GM12878 (cell line): ENCODE measurements at regions not wholly inside any gene's neighbourhood (a gene's known extent, or its start where the extent isn't known, plus 50 kb on each side); places are given as distances from the start of the nearest gene placed in this dataset.

ENCODE experiments used
- ATAC-seq: fragments of 200-7000 bp; cut with Tn5 transposase; 3 replicates; pipeline ENCODE4 v1.9.1; 2020; ENCODE audit warnings: mild to moderate bottlenecking, moderate library complexity
- BruUV-seq: library from RNA; stranded (reverse); fragments of 400-500 nt; replicated peaks from 2 replicates; lab custom pipeline; 2021; lab: Mats Ljungman, UMichigan
- CTCF ChIA-PET: fragments of 300-600 bp; sonication (Branson Sonifier 250); formaldehyde crosslinking; extraction: SDS; loops from one replicate; lab custom pipeline; 2021; ENCODE audit warnings: inconsistent platforms; lab: Yijun Ruan, JAX
- POLR2A ChIA-PET: fragments of 350-600 bp; formaldehyde crosslinking; extraction: SDS; loops from one replicate; lab custom pipeline; 2021; ENCODE audit warnings: inconsistent platforms; lab: Charles Lee
- RAD21 ChIA-PET: fragments of 300-600 bp; sonication (Branson Sonifier 250); formaldehyde crosslinking; loops from one replicate; lab custom pipeline; 2023; ENCODE audit warnings: antibody characterized with exemption; ENCODE audit not compliant: unreplicated experiment; lab: Charles Lee
- SMC1A ChIA-PET: fragments of 300-600 bp; sonication (Branson Sonifier 250); formaldehyde crosslinking; loops from one replicate; lab custom pipeline; 2023; ENCODE audit not compliant: unreplicated experiment, uncharacterized antibody; lab: Charles Lee
- DNase-seq: peaks from one replicate; pipeline ENCODE4 v3.0.0-alpha.2; 2011; ENCODE audit warnings: low read depth, low spot score
- FAIRE-seq: peaks from 3 replicates; lab custom pipeline; 2011; peaks lifted over from hg19 to GRCh38; lab: Jason Lieb, UNC
- H2AFZ ChIP-seq: 2 replicates; pipeline ENCODE4 v1.6.0; 2011; ENCODE audit warnings: low read depth, low read length, control low read depth; ENCODE audit not compliant: control insufficient read depth
- H3K27ac ChIP-seq: 2 replicates; pipeline ENCODE4 v1.5.1; 2011; ENCODE audit warnings: control low read depth; ENCODE audit not compliant: control insufficient read depth, insufficient read depth
- H3K27me3 ChIP-seq, 2 experiments: replicated peaks in 1 of 2; 2 replicates each; pipeline versions ENCODE4 v1.6.0 to v1.6.1; 2011; ENCODE audit warnings: low read length in 1 of 2; ENCODE audit not compliant: control insufficient read depth in 2 of 2, insufficient read depth in 2 of 2
- H3K36me3 ChIP-seq, 2 experiments: 2 replicates each; pipeline ENCODE4 v1.5.1; 2011; ENCODE audit warnings: low read length in 1 of 2; ENCODE audit not compliant: control insufficient read depth in 2 of 2, insufficient read depth in 2 of 2
- H3K4me1 ChIP-seq: 2 replicates; pipeline ENCODE4 v1.6.1; 2011; ENCODE audit warnings: mild to moderate bottlenecking, low read length, moderate library complexity, mixed read lengths; ENCODE audit not compliant: control insufficient read depth, insufficient read depth
- H3K4me2 ChIP-seq: 2 replicates; pipeline ENCODE4 v1.6.0; 2011; ENCODE audit warnings: control low read depth; ENCODE audit not compliant: control insufficient read depth, insufficient read depth
- H3K4me3 ChIP-seq: fragments of 200-600 bp; sonication (generic); 2 replicates; pipeline ENCODE4 v1.5.1; 2016
- H3K79me2 ChIP-seq: 2 replicates; pipeline ENCODE4 v1.6.0; 2011; ENCODE audit warnings: low read length; ENCODE audit not compliant: control insufficient read depth, insufficient read depth
- H3K9ac ChIP-seq: 2 replicates; pipeline ENCODE4 v1.8.0; 2011; ENCODE audit warnings: low read length, control low read depth, mixed read lengths; ENCODE audit not compliant: control insufficient read depth, insufficient read depth
- H3K9me3 ChIP-seq: replicated peaks from 3 replicates; pipeline ENCODE4 v1.5.1; 2011; ENCODE audit warnings: mild to moderate bottlenecking, low read length; ENCODE audit not compliant: control insufficient read depth, insufficient read depth
- H4K20me1 ChIP-seq: 2 replicates; pipeline ENCODE4 v1.6.0; 2011; ENCODE audit not compliant: control insufficient read depth, insufficient read depth
- JUND ChIP-seq: IDR thresholded peaks from 2 replicates; pipeline ENCODE4 v1.6.1; 2012; ENCODE audit warnings: low read depth, mild to moderate bottlenecking, low read length, improper control_type of control experiment, moderate library complexity
- KDM1A ChIP-seq: fragments of 200-600 bp; sonication (generic); IDR thresholded peaks from 2 replicates; pipeline ENCODE4 v1.6.1; 2016; ENCODE audit warnings: borderline replicate concordance
- KLF5 ChIP-seq: fragments of 450-650 bp; IDR thresholded peaks from 2 replicates; pipeline ENCODE4 v1.6.1; 2014; ENCODE audit warnings: mild to moderate bottlenecking; ENCODE audit not compliant: partially characterized antibody
- NR2C2 ChIP-seq: IDR thresholded peaks from 2 replicates; pipeline ENCODE4 v1.6.1; 2011; ENCODE audit warnings: borderline replicate concordance, low read depth; ENCODE audit not compliant: control insufficient read depth, insufficient read length
- RB1 ChIP-seq: fragments of 450-650 bp; formaldehyde crosslinking; IDR thresholded peaks from 2 replicates; pipeline ENCODE4 v1.6.1; 2017; ENCODE audit warnings: mild to moderate bottlenecking, borderline replicate concordance
- RFX5 ChIP-seq: IDR thresholded peaks from 2 replicates; pipeline ENCODE4 v1.6.1; 2011; ENCODE audit warnings: low read depth, low read length, improper control_type of control experiment
- WGBS: methylation state at CpG from one replicate; pipeline ENCODE4 v1.1.6; 2016; ENCODE audit warnings: low lambda C conversion rate; ENCODE audit not compliant: insufficient replicate concordance, insufficient coverage; ENCODE audit errors: missing lambda C conversion rate; 5-methylcytosine and 5-hydroxymethylcytosine counted together
- in situ Hi-C: fragments of 300-500 bp; cut with MboI; formaldehyde crosslinking; loops from 9 replicates; pipeline ENCODE4 v1.14.3; 2018; ENCODE audit warnings: mixed read lengths
- intact Hi-C: fragments of 100-400 bp; cut with micrococcal nuclease; formaldehyde crosslinking; loops from one replicate; pipeline ENCODE4 v1.14.2; 2022; ENCODE audit not compliant: unreplicated experiment
- TF ChIP-seq, protein P1 (sequence below): fragments of 450-650 bp; formaldehyde crosslinking; IDR thresholded peaks from 2 replicates; pipeline ENCODE4 v1.4.0; 2020; ENCODE audit warnings: mild to moderate bottlenecking, moderate library complexity
- TF ChIP-seq, protein P2 (sequence below): IDR thresholded peaks from 2 replicates; pipeline ENCODE4 v1.6.1; 2011; ENCODE audit warnings: low read depth, mild to moderate bottlenecking, low read length, moderate library complexity, borderline replicate concordance; ENCODE audit errors: extremely low read depth
- TF ChIP-seq, protein P3 (sequence below): IDR thresholded peaks from 2 replicates; pipeline ENCODE4 v1.6.1; 2012; ENCODE audit warnings: low read depth, low read length, improper control_type of control experiment
- TF ChIP-seq, protein P4 (sequence below): fragments of 450-650 bp; IDR thresholded peaks from 2 replicates; pipeline ENCODE4 v1.6.1; 2017; ENCODE audit warnings: low read depth, mild to moderate bottlenecking, moderate library complexity

DNA sequence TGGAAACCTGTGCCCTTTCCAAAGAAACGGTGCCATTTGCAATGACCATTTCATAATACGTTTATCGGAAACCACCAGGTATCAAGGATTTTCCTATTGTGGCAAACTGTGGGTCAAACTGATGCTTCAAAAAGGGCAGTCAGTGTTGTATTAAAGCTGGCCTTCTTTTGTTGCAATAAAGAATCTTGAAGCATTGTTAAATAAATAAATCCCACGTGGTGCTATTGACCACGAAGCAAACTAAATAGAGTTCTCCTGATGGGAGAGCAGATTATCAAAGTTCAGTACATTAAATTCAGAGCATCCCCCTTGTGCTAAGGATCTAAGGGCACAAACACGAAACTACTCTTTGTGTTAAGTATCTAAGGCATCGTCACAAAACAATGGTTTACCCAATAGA, 545.9 kb upstream of the MIR17HG start (continued):
- TF ChIP-seq, protein P1, sequence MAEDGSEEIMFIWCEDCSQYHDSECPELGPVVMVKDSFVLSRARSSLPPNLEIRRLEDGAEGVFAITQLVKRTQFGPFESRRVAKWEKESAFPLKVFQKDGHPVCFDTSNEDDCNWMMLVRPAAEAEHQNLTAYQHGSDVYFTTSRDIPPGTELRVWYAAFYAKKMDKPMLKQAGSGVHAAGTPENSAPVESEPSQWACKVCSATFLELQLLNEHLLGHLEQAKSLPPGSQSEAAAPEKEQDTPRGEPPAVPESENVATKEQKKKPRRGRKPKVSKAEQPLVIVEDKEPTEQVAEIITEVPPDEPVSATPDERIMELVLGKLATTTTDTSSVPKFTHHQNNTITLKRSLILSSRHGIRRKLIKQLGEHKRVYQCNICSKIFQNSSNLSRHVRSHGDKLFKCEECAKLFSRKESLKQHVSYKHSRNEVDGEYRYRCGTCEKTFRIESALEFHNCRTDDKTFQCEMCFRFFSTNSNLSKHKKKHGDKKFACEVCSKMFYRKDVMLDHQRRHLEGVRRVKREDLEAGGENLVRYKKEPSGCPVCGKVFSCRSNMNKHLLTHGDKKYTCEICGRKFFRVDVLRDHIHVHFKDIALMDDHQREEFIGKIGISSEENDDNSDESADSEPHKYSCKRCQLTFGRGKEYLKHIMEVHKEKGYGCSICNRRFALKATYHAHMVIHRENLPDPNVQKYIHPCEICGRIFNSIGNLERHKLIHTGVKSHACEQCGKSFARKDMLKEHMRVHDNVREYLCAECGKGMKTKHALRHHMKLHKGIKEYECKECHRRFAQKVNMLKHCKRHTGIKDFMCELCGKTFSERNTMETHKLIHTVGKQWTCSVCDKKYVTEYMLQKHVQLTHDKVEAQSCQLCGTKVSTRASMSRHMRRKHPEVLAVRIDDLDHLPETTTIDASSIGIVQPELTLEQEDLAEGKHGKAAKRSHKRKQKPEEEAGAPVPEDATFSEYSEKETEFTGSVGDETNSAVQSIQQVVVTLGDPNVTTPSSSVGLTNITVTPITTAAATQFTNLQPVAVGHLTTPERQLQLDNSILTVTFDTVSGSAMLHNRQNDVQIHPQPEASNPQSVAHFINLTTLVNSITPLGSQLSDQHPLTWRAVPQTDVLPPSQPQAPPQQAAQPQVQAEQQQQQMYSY (CRISPR knock-in tag), result no peak
- no peak for TF ChIP-seq KDM1A
- TF ChIP-seq RFX5, result no peak
- TF ChIP-seq, protein P2, sequence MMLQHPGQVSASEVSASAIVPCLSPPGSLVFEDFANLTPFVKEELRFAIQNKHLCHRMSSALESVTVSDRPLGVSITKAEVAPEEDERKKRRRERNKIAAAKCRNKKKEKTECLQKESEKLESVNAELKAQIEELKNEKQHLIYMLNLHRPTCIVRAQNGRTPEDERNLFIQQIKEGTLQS, result no peak

DNA sequence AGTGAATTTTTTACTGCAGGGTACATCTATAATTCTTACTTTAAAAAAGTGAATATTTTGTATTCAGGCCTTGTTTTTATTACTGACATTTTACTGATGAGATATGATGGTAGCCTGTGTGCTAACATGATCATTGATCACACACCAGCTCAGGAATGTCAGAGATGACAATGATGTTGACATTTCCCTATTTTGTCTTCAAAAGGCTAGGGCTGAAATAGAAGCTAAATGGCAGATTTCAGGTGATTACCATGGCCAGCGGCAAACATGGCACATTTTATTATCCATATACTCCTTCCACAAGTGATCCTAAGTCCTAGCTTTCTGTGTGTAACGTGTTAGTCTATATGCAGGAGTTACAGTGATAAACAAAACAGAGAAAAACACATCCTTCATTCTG, 544.3 kb upstream of the MIR17HG start:
- no peak for FAIRE-seq
- in situ Hi-C loops, result no loop called here
- intact Hi-C loops, result no loop called here

More for the DNA sequence above, 544.3 kb upstream of the MIR17HG start:
- ChIA-PET POLR2A (no interaction called here), SMC1A (no interaction called here), CTCF (no interaction called here), RAD21 (no interaction called here)
- Histone ChIP-seq H3K36me3 (no peaks in the 10 kb centered on the region), H3K4me3 (no peak overlapping the region), H3K27me3 (no peaks in the 10 kb centered on the region), H3K9ac (no peak overlapping the region), H3K9me3 (no peaks in the 10 kb centered on the region), H3K79me2 (no peaks in the 10 kb centered on the region), H2AFZ (no peak overlapping the region), H3K27ac (no peak overlapping the region), H3K4me2 (no peak overlapping the region), H4K20me1 (no peaks in the 10 kb centered on the region), H3K4me1 (no peaks in the 10 kb centered on the region)
- ATAC-seq (no peak), DNase-seq (no peak)
- 0% methylated on average over 2 of the region's 2 CpGs for WGBS
- no TSS peak for BruUV-seq
- TF ChIP-seq NR2C2 (no peak), RB1 (no peak), JUND (no peak), KLF5 (no peak)
- TF ChIP-seq, protein P3, sequence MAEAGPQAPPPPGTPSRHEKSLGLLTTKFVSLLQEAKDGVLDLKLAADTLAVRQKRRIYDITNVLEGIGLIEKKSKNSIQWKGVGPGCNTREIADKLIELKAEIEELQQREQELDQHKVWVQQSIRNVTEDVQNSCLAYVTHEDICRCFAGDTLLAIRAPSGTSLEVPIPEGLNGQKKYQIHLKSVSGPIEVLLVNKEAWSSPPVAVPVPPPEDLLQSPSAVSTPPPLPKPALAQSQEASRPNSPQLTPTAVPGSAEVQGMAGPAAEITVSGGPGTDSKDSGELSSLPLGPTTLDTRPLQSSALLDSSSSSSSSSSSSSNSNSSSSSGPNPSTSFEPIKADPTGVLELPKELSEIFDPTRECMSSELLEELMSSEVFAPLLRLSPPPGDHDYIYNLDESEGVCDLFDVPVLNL, result no peak
- TF ChIP-seq, protein P4, sequence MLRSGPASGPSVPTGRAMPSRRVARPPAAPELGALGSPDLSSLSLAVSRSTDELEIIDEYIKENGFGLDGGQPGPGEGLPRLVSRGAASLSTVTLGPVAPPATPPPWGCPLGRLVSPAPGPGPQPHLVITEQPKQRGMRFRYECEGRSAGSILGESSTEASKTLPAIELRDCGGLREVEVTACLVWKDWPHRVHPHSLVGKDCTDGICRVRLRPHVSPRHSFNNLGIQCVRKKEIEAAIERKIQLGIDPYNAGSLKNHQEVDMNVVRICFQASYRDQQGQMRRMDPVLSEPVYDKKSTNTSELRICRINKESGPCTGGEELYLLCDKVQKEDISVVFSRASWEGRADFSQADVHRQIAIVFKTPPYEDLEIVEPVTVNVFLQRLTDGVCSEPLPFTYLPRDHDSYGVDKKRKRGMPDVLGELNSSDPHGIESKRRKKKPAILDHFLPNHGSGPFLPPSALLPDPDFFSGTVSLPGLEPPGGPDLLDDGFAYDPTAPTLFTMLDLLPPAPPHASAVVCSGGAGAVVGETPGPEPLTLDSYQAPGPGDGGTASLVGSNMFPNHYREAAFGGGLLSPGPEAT, result no peak
